ENCODE measurements at regions not wholly inside any gene's neighbourhood (a gene's known extent, or its start where the extent isn't known, plus 50 kb on each side); places are given as distances from the start of the nearest gene placed in this dataset.
"Not testable (repeated sequence)": the region's sequence is repeated elsewhere in the genome, so short reads cannot be mapped to it uniquely, and the experiment has no call there.

DNA sequence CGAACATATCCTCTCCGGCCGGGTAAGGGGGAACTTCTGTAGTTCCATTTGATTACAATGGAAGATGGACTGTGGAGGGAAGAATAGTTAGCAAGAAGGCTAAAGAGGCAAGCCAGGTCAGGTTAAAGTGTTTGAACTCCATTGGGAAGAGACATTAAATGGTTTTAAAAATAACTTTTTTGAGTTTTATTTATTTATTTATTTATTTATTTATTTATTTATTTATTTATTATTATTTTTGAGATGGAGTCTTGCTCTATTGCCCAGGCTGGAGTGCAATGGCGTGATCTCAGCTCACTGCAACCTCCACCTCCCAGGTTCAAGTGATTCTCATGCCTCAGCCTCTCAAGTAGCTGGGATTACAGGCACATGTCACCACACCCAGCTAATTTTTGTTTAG is 441.9 kb downstream of the TOX3 start:
- not testable (repeated sequence) for DNase-seq (ENCODE audit: low read depth in 2 of 2)

DNA sequence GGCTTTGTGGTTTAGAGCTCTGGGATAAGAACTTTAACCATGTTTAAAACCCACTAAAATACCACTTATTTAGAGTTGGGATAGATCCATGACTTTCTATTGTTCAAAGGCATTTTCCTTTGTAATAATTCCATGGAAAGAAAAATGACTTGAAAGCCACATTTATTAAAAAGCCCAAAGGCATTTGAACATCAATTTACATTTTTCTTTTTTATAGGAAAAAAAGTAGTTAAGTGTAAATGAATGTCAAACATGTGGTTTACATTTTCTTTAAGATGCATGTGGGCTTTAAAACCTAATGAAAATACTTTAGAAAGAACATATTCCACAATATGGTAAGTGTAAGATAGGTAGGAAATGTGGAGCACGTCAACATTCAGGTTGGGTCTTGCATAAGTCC is 443.2 kb downstream of the TOX3 start:
- no peak for DNase-seq (ENCODE audit: low read depth in 2 of 2)

GRCh38 chr16:52101246-52101645 is 445.7 kb downstream of the TOX3 start:
- no peak for DNase-seq (ENCODE audit: low read depth in 2 of 2)

- no peak for DNase-seq (ENCODE audit: low read depth in 2 of 2)
Measured at GRCh38 chr16:52099382-52099781, 447.6 kb downstream of the TOX3 start.

DNA sequence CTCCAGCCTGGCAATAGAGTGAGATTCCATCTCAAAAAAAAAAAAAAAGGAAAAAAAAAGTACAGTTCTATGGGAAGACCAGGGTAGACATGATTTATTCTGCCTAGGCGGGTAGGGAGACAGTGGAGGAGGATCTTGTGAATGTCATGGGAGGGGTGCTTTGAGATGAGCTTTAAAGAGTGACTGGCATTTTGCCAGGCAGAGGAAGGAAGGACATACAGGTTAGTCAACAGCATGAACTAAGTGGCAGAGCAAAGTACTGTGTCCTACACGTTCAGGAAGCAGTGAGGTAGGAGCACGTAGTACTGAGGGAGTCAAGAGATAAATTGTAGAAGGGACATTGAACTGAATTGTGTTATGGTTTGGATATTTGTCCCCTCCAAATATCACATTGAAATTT is 451.5 kb downstream of the TOX3 start:
- DNase-seq (ENCODE audit: low read depth in 2 of 2): no peak

GRCh38 chr16:52092126-52092525 is 454.8 kb downstream of the TOX3 start:
- no peak for DNase-seq (ENCODE audit: low read depth in 2 of 2)

GRCh38 chr16:52090080-52090479 is 456.9 kb downstream of the TOX3 start:
- DNase-seq (ENCODE audit: low read depth in 2 of 2): no peak

DNA sequence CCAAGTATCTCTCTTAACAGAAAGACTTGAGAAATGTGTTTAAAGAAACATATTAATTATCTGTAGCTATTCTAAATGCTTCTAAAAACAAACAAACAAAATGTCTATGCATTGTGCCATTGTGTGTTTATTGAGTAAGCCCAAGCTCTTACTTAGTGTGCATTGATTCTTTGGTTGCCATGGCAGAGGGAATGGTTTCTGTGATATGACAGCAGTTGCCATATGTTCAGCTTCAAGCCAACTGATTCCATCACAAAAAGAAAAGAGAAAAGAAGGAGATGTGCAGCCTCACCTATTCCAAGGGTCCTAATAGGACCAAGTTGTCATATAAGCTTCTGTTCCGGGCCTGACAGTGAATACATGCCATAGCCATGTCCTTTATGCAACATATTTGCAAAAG is 457.5 kb downstream of the TOX3 start:
- DNase-seq (ENCODE audit: low read depth in 2 of 2): no peak

DNA sequence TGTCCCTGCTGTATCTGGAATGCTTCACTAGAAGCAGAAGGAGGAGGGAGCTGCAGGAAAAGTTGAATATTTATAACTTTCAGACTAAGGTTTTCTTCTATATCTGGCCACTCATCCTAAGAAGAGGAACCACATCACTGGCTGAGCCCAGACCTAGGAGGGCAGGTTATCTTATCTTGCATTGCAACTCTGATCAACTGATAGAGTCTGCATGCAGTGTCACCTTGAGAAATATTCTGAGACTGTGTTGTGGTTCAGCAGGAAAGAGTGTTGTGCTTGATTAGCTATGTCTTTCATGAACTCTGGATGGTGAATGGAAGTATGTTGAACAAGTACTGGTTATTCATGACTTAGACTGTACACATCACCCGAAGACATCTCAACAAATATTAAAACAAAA is 460.0 kb downstream of the TOX3 start:
- DNase-seq (ENCODE audit: low read depth in 2 of 2): no peak

DNA sequence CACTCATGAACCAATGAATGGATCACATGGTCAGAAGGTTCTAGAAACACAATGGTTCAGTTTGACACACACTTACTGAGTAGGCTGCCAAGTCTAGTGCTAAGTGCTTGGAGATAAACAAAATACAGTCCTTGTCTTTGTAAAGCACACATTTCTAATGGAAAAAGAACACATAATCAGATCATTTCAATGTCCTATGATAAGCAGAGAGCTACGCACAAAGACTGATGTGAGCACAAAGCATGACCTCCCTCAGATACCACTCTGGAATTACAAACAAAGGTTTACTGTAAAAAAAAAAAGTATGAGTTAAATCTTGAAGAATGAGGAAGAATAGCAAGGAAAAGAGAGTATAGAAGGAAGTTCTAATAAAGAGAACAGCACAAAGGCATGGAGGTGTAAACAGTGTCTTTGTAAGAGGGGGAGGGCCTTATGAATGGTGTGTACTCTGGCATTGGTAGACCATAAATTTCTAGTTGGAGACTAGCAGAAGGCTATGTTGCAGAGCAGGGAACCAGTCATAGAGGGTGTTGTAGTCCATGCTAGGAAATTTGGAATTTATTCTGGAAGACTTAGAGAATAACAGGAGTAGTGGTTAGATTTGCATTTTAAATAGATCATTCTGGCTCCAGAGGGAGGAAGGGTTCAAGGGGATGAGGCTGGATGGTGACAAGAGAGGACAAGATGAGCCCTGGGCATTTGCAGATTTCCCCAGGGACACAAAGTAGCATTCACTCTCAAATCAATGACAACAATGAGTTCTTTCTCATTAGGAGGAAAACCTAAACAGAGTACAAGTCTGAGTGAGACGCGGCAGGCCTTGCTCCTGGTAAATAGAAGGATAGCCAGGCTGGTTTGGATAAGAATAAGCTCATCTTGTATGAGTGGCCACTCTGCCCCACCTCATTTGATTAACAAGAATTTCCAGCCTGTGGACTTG is 468.0 kb downstream of the TOX3 start:
- no peak for DNase-seq (ENCODE audit: low read depth in 2 of 2)

DNA sequence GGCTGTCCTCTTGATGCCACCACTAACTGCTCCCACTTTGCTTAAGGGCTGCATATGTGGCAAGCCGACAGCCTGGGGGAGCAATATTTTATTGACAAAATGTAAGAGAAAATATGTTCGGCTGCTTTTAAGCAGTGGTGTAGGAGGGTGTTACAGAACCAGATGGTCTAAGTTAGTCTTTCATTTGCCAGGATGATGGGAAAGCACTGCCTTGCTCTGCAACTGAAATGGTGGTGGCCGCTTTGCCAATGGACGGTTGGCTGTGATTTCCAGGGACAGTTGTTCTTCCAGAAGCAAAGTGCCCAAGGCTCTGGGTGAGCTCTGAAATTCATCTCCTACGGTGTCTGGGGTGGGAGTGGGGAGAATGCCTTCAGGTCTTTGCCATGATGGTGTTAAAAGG is 469.3 kb downstream of the TOX3 start:
- no peak for DNase-seq (ENCODE audit: low read depth in 2 of 2)

DNA sequence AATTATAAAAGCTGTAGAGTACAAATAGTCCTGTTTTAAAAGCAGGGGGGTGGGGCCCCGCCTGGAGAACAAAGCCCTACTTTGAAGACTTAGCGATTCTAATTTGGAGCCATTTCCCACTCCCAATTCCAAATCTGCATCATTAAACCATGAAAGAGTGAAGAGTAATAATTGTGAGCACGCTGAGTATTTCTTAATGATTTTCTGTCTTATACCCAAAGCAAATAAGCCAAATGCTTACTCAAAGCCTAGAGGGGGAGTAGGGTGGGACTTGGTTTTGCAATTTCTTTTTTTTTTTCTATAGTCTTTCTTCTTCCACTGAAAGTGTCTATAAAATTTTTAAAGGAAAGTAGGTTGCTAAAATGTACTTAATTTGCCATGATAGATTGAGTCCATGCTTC is 470.1 kb downstream of the TOX3 start:
- DNase-seq (ENCODE audit: low read depth in 2 of 2): no peak

DNA sequence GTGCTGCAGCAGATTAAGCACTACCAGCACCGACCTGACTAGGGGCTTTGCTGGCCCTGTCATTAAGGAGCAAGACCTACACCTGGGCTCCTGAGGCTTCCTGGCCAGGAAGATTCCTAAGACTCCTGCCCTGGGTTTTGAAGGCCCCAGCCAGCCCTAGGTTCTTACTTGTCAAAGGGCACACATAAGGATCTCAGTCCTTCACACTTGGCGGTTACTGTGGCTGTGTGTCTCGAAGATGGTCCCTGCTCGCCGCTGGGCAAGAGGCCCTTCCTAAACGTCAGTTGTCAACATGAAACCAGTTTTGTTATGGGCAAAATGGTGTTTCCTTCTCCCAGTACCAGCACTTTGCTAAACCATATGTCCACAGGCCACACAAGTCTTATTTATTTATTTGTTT is 470.6 kb downstream of the TOX3 start:
- no peak for DNase-seq (ENCODE audit: low read depth in 2 of 2)

DNA sequence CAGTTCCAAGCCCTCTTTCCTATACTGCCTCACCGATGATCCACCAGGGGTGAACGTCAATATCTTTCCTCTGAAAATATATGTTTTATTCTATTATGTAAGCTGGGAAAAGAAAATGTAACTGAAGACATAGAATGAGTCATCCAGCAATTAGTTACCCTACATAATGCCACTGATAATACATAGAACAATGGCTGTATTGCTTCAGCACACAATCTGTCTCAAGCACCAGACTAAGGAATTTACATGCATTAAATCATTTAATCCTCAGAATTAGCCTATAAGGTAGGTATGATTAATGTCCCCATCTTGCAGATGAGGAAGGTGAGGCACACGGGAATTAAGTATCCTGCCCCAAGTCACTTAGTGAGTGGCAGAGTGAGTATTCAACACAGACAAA is 472.8 kb downstream of the TOX3 start:
- DNase-seq (ENCODE audit: low read depth in 2 of 2): no peak

DNA sequence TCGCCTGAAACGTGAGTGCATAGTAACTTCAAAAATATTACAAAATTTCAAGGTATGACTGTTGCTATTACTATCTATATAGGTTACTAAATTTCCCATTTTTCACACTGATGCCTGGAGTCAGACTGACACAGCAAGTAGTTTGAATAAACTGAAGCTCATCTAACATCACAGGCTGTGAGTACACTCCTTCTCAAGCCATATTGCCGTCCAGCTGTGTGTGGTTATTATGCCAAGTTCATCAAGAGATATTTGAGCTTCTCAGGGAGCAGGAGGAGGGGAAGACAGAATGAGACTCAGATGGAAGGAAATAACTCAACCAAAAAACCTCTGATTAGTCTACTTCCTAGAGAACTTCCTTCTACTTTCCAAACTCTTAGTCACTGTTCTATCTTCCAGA is 473.9 kb downstream of the TOX3 start:
- no peak for DNase-seq (ENCODE audit: low read depth in 2 of 2)

- DNase-seq (ENCODE audit: low read depth in 2 of 2): no peak
Measured at GRCh38 chr16:52071101-52071500, 475.8 kb downstream of the TOX3 start.

GRCh38 chr16:52070341-52071057 is 476.4 kb downstream of the TOX3 start:
- no peak for DNase-seq (ENCODE audit: low read depth in 2 of 2)

GRCh38 chr16:52069866-52070265 is 477.1 kb downstream of the TOX3 start:
- no peak for DNase-seq (ENCODE audit: low read depth in 2 of 2)

- no peak for DNase-seq (ENCODE audit: low read depth in 2 of 2)
Measured at GRCh38 chr16:52068447-52069074, 478.4 kb downstream of the TOX3 start.

- no peak for DNase-seq (ENCODE audit: low read depth in 2 of 2)
Measured at GRCh38 chr16:52066962-52067361, 480.0 kb downstream of the TOX3 start.

- no peak for DNase-seq (ENCODE audit: low read depth in 2 of 2)
Measured at GRCh38 chr16:52056259-52056658, 490.7 kb downstream of the TOX3 start.

- no peak for DNase-seq (ENCODE audit: low read depth in 2 of 2)
Measured at GRCh38 chr16:52055381-52055780, 491.6 kb downstream of the TOX3 start.

- DNase-seq (ENCODE audit: low read depth in 2 of 2): no peak
Measured at GRCh38 chr16:52054326-52054725, 492.6 kb downstream of the TOX3 start.
